ENCODE measurements at regions not wholly inside any gene's neighbourhood (a gene's known extent, or its start where the extent isn't known, plus 50 kb on each side); places are given as distances from the start of the nearest gene placed in this dataset.

DNA sequence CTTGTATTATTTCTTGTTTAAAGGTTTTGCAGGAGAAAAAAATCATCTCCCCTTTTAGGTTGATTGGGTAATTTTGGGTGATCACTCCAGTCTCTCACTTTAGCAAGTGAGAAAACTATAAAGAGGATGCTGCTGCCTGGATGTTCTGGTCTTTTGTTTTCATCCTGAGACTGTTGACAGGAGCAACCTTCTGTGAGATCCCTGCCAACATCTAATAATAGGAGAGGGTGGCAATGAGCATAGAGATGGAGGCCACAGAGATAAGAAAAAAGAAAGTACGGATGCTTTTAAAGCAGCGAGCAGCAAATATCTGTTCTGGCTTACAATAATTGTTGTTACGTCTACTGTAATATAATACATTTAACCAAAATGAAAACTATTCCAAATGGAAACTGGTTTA, 293.6 kb upstream of the MTNR1B start:
- TF ChIP-seq, protein P1, sequence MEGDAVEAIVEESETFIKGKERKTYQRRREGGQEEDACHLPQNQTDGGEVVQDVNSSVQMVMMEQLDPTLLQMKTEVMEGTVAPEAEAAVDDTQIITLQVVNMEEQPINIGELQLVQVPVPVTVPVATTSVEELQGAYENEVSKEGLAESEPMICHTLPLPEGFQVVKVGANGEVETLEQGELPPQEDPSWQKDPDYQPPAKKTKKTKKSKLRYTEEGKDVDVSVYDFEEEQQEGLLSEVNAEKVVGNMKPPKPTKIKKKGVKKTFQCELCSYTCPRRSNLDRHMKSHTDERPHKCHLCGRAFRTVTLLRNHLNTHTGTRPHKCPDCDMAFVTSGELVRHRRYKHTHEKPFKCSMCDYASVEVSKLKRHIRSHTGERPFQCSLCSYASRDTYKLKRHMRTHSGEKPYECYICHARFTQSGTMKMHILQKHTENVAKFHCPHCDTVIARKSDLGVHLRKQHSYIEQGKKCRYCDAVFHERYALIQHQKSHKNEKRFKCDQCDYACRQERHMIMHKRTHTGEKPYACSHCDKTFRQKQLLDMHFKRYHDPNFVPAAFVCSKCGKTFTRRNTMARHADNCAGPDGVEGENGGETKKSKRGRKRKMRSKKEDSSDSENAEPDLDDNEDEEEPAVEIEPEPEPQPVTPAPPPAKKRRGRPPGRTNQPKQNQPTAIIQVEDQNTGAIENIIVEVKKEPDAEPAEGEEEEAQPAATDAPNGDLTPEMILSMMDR (IDR thresholded peaks at IDR 0.05): no peak
- no peak for TF ChIP-seq POLR2A (IDR thresholded peaks at IDR 0.05)

Measured in heart left ventricle (tissue), 13 donors.